Naive thymus-derived CD4-positive, alpha-beta T cell (primary cell): ENCODE measurements at regions not wholly inside any gene's neighbourhood (a gene's known extent, or its start where the extent isn't known, plus 50 kb on each side); places are given as distances from the start of the nearest gene placed in this dataset.
A peak's percentile ranks its signal among the peaks of the same experiment; 100 is the strongest.
"Not testable (repeated sequence)": the region's sequence is repeated elsewhere in the genome, so short reads cannot be mapped to it uniquely, and the experiment has no call there.

Experiments
- ATAC-seq: fragments of 150-1000 bp; cut with Tn5 transposase; 2 replicates; pipeline ENCODE4 v1.10.0; 2021; ENCODE audit warnings: mild to moderate bottlenecking, moderate library complexity
- CTCF ChIA-PET: fragments of 350-600 bp; sonication (Branson Sonifier 250); formaldehyde crosslinking; loops from one replicate; lab custom pipeline; 2021; ENCODE audit warnings: antibody characterized with exemption; lab: Charles Lee
- POLR2A ChIA-PET: fragments of 350-600 bp; sonication (Branson Sonifier 250); formaldehyde crosslinking; loops from one replicate; lab custom pipeline; 2021; ENCODE audit warnings: antibody characterized with exemption, inconsistent platforms; lab: Charles Lee
- DNase-seq, 9 donors: peaks; one replicate each; pipeline versions ENCODE4 v3.0.0 to v3.0.0-alpha.2; 2020 to 2022; ENCODE audit warnings: mixed read lengths in 1 of 9
- H3K27ac ChIP-seq: one replicate; pipeline ENCODE4 v1.7.0; 2013; ENCODE audit warnings: mild to moderate bottlenecking, low read depth, low read length, moderate library complexity
- H3K27me3 ChIP-seq, 2 donors: one replicate each; pipeline ENCODE4 v1.7.0; 2013; ENCODE audit warnings: low read length in 2 of 2, mild to moderate bottlenecking in 2 of 2, moderate library complexity in 2 of 2; ENCODE audit not compliant: control insufficient read depth in 2 of 2, insufficient read depth in 2 of 2
- H3K36me3 ChIP-seq, 3 experiments: 1 replicate in 2 of 3; 2 replicates in 1 of 3; pipeline ENCODE4 v1.7.0; 2013; ENCODE audit warnings: low read length in 3 of 3, mild to moderate bottlenecking in 3 of 3, moderate library complexity in 1 of 3; ENCODE audit not compliant: insufficient read depth in 3 of 3, control insufficient read depth in 2 of 3
- H3K4me1 ChIP-seq, 2 donors: one replicate each; pipeline ENCODE4 v1.7.0; 2013; ENCODE audit warnings: low read length in 2 of 2, mild to moderate bottlenecking in 2 of 2, moderate library complexity in 1 of 2; ENCODE audit not compliant: control insufficient read depth in 2 of 2, insufficient read depth in 2 of 2
- H3K4me3 ChIP-seq: 2 replicates; pipeline ENCODE4 v1.7.0; 2013; ENCODE audit warnings: mild to moderate bottlenecking, low read length
- H3K9me3 ChIP-seq, 3 experiments: 1 replicate in 2 of 3; 2 replicates in 1 of 3; pipeline ENCODE4 v1.7.0; 2013; ENCODE audit warnings: low read length in 3 of 3; ENCODE audit not compliant: control insufficient read depth in 2 of 3
- H3K27ac Mint-ChIP-seq, 9 donors: one replicate each; pipeline ENCODE4 v1.8.0; 2020 to 2022; ENCODE audit warnings: mixed read lengths in 9 of 9, mild to moderate bottlenecking in 8 of 9, moderate library complexity in 5 of 9, inconsistent platforms in 2 of 9
- H3K27me3 Mint-ChIP-seq, 5 donors: one replicate each; pipeline ENCODE4 v1.8.0; 2021 to 2022; ENCODE audit warnings: mixed read lengths in 5 of 5, mild to moderate bottlenecking in 1 of 5
- H3K36me3 Mint-ChIP-seq, 5 donors: one replicate each; pipeline ENCODE4 v1.8.0; 2020 to 2022; ENCODE audit warnings: mixed read lengths in 5 of 5, mild to moderate bottlenecking in 3 of 5, inconsistent platforms in 1 of 5
- H3K4me1 Mint-ChIP-seq, 7 donors: one replicate each; pipeline ENCODE4 v1.8.0; 2020 to 2022; ENCODE audit warnings: mixed read lengths in 7 of 7, mild to moderate bottlenecking in 3 of 7, inconsistent platforms in 1 of 7
- H3K4me3 Mint-ChIP-seq, 10 donors: one replicate each; pipeline ENCODE4 v1.8.0; 2020 to 2022; ENCODE audit warnings: mild to moderate bottlenecking in 10 of 10, mixed read lengths in 10 of 10, moderate library complexity in 6 of 10, inconsistent platforms in 2 of 10
- H3K9me3 Mint-ChIP-seq, 11 donors: one replicate each; pipeline ENCODE4 v1.8.0; 2020 to 2022; ENCODE audit warnings: mixed read lengths in 11 of 11, mild to moderate bottlenecking in 4 of 11, inconsistent platforms in 1 of 11, moderate library complexity in 1 of 11
- intact Hi-C, 2 donors: fragments of 100-400 bp; cut with micrococcal nuclease; formaldehyde crosslinking; loops; one replicate each; pipeline ENCODE4 v1.15.1; 2023

DNA sequence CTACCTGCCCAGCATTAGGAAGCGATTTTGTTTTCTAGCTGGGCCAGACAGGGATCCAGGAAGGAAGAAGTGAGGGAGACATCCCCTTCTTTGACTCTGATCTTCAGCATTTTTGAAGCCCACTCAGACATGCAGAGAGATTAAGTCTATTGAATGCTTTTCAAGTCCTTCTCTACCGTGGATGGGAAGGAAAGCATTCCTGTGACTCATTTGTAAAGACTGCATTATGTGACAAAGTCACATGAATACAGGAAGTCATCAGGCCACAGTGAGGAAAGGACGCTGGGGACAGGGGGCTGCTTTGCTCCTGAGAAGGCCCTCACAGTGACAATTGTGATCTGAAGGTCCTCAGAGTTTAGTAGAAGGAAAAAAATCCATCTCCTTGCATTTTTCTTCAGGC is 67.4 kb upstream of the GBA3 start:
- no peak overlapping the region for H3K27ac ChIP-seq

DNA sequence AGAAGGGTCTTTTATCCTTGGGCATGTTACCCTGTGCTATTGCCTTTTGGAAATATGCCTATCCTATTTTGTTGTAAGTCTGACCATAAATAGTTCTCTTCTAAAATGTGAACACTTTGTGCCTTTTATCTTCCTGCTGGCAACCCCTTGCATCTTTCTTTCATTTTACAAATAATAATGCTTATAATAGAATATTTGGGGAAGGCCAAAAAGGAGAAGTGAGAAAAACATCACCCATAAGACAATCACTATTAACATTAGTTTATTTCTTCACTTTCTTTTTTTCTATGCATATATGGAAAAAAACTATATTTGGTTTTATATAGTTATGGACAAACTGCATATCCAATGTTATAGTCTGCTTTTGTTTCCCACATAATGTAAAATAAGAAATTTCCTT is 64.9 kb upstream of the GBA3 start:
- DNase-seq, ATAC-seq, H3K36me3 Mint-ChIP-seq, intact Hi-C loops, H3K27ac Mint-ChIP-seq, H3K4me1 Mint-ChIP-seq, H3K27me3 ChIP-seq, H3K4me3 ChIP-seq, H3K27ac ChIP-seq, H3K9me3 ChIP-seq, H3K4me1 ChIP-seq, H3K36me3 ChIP-seq, H3K9me3 Mint-ChIP-seq, H3K4me3 Mint-ChIP-seq, H3K27me3 Mint-ChIP-seq, CTCF ChIA-PET, POLR2A ChIA-PET: not testable (repeated sequence)

More for the DNA sequence above, 67.4 kb upstream of the GBA3 start:
- CTCF ChIA-PET, result no interaction called here
- peaks cover 0 to 6% (median 0%) of the 10 kb centered on the region in 7 donors for H3K4me1 Mint-ChIP-seq
- Histone ChIP-seq H3K4me1 (no peaks in the 10 kb centered on the region), H3K9me3 (no peaks in the 10 kb centered on the region), H3K4me3 (no peak overlapping the region), H3K27me3 (no peaks in the 10 kb centered on the region), H3K36me3 (no peaks in the 10 kb centered on the region)
- no peak for DNase-seq
- no peaks in the 10 kb centered on the region for H3K27me3 Mint-ChIP-seq
- H3K4me3 Mint-ChIP-seq, result no peak overlapping the region
- no peak overlapping the region for H3K27ac Mint-ChIP-seq
- H3K36me3 Mint-ChIP-seq, result no peaks in the 10 kb centered on the region
- POLR2A ChIA-PET, result no interaction called here
- no peak for ATAC-seq
- H3K9me3 Mint-ChIP-seq, result peaks cover 0 to 3% (median 0%) of the 10 kb centered on the region in 11 donors
- intact Hi-C loops, result no loop called here

DNA sequence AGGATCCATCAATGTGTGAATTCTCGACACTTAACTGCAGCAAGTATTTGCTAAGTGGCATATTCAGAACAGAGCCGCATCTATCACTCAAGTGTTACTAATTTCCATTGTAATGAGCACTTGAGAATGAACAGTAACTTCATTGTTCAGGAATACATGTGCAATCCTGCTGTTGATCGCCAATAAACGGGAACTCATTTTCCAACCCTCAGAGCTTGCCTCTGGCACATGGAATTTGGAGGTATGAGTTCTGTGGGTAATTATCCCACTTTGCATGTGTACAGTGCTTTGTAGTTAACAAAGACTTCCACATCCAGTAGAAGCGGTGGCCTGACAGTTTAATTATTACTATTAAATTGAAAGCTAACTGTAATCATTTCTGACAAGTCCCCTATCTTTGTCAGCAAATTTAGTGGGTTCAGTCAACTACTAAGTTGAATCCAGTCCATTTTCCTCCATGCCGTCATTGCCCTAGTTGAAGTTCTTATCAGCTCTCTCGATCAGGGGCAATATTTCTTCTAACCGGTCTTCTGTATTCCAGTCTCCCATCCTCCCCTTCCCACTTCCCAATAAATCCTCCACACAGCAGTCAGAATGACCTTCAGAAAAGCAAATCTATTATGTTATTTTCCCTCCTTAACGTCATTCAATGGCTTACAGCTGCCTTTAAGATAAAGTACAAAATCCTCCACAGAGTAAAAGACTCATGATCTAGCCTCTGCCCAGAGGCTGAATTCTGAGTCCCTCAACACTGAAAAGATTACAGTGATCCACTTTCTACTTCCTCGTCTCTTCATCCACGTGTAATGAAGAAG is 62.4 kb upstream of the GBA3 start:
- DNase-seq, H3K9me3 Mint-ChIP-seq, H3K27me3 ChIP-seq, H3K4me1 ChIP-seq, H3K36me3 ChIP-seq, H3K4me3 Mint-ChIP-seq, ATAC-seq, H3K4me3 ChIP-seq, H3K36me3 Mint-ChIP-seq, H3K4me1 Mint-ChIP-seq, CTCF ChIA-PET, H3K27ac Mint-ChIP-seq, H3K9me3 ChIP-seq, POLR2A ChIA-PET, H3K27me3 Mint-ChIP-seq, intact Hi-C loops, H3K27ac ChIP-seq: not testable (repeated sequence)

DNA sequence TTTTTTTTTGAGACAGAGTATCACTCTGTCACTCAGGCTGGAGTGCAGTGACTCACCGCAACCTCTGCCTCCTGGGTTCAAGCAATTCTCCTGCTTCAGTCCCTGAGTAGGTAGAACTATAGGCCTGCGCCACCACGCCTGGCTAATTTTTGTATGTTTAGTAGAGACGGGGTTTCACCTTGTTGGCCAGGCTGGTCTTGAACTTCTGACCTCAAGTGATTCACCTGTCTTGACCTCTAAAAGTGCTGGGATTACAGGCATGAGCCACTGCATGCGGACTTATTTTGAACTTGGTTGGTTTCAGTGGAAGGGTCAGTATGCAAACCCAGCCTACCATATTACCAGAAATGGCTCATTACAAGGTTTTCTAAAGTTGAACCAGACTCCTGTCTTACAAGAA is 61.6 kb upstream of the GBA3 start:
- H3K9me3 Mint-ChIP-seq, H3K36me3 Mint-ChIP-seq, H3K27ac ChIP-seq, H3K27ac Mint-ChIP-seq, ATAC-seq, H3K4me3 Mint-ChIP-seq, H3K4me1 Mint-ChIP-seq, H3K27me3 Mint-ChIP-seq, intact Hi-C loops, H3K27me3 ChIP-seq, H3K36me3 ChIP-seq, POLR2A ChIA-PET, H3K4me1 ChIP-seq, H3K9me3 ChIP-seq, H3K4me3 ChIP-seq, DNase-seq: not testable (repeated sequence)
- CTCF ChIA-PET, result interaction anchor here (0.6 kb wide), 1 partner anchor 187 kb away, joined by 4 read pairs; no protein-coding TSS in a partner anchor

DNA sequence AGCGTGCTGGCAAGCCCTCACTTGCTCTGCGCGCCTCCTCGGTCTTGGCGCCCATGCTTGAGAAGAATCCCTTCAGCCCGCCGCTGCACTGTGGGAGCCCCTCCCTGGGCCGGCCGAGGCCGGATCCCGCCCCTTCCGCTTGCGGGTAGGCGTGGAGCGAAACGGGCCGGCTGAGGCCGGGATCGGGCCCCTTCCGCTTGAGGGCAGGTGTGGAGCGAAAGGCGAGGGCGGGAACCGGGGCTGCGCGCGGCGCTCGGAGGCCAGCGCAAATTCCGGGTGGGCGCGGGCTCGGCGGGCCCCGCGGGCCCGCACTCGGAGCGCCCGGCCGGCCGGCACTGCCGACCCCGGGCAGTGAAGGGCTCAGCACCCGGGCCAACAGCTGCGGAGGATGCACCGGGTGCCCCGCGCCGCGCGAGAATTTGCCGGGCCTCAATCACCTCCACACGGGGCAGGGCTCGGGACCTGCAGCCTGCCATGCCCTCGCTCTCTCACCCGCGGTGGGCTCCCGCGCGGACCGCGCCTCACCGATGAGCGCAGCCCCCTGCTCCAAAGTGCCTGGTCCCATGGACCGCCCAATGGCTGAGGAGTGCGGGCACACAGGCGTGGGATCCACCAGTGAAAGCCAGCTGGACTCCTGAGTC is 58.1 kb upstream of the GBA3 start:
- no peaks in the 10 kb centered on the region for H3K4me1 ChIP-seq
- no peak overlapping the region for H3K27ac ChIP-seq
- Mint-ChIP-seq H3K4me1 (no peaks in the 10 kb centered on the region), H3K27ac (no peak overlapping the region), H3K9me3 (peaks cover 0 to 5% (median 2%) of the 10 kb centered on the region in 11 donors), H3K27me3 (no peaks in the 10 kb centered on the region), H3K4me3 (no peak overlapping the region), H3K36me3 (no peaks in the 10 kb centered on the region)
- no peak for ATAC-seq
- intact Hi-C loops, result no loop called here
- no peaks in the 10 kb centered on the region for H3K27me3 ChIP-seq
- H3K9me3 ChIP-seq, result no peaks in the 10 kb centered on the region
- ChIA-PET POLR2A (no interaction called here), CTCF (no interaction called here)
- DNase-seq, result no peak
- H3K36me3 ChIP-seq, result no peaks in the 10 kb centered on the region
- no peak overlapping the region for H3K4me3 ChIP-seq

DNA sequence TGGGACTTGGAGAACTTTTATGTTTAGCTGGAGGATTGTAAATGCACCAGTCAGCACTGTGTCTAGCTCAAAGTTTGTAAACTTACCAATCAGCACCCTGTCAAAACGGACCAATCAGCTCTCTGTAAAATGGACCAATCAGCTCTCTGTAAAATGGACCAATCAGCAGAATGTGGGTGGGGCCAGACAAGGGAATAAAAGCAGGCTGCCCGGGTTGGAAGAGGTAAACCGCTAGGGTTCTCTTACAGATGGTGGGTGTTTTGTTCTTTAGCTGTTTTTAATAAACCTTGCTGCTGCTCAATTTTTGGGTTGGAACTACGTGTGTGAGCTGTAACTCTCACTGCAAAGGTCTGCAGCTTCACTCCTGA is 57.6 kb upstream of the GBA3 start:
- H3K27ac Mint-ChIP-seq, ATAC-seq, H3K27me3 Mint-ChIP-seq, DNase-seq, H3K36me3 Mint-ChIP-seq, H3K4me1 Mint-ChIP-seq, H3K4me1 ChIP-seq, CTCF ChIA-PET, H3K4me3 ChIP-seq, H3K27me3 ChIP-seq, intact Hi-C loops, H3K9me3 Mint-ChIP-seq, H3K4me3 Mint-ChIP-seq, H3K9me3 ChIP-seq, H3K27ac ChIP-seq, POLR2A ChIA-PET, H3K36me3 ChIP-seq: not testable (repeated sequence)

DNA sequence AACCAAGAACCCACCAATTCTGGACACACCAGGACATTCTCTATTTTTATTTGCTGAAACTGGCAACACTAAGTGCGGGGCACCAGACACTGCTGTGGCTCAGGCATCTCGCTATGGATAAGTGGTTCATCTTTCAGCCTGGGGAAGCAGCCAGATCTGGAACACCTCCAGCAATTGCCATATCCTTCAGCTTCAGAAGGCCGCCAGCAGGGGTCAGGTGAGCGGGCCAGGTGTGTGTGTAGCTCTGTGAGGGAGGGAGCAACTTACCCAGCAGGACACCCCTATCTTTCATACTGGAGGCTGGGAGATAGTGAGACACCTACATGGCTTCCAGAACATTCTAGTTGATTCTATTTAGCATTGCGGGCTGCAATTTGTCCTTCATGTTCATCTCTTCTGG is 57.0 kb upstream of the GBA3 start:
- Mint-ChIP-seq H3K4me3 (no peak overlapping the region), H3K36me3 (peaks cover 0 to 2% (median 2%) of the 10 kb centered on the region in 5 donors), H3K9me3 (peaks cover 0 to 15% (median 8%) of the 10 kb centered on the region in 11 donors), H3K27ac (no peak overlapping the region), H3K4me1 (no peaks in the 10 kb centered on the region), H3K27me3 (no peaks in the 10 kb centered on the region)
- intact Hi-C loops, result no loop called here
- DNase-seq, result peak in 1 of 9 donors; percentile 8
- Histone ChIP-seq H3K27me3 (no peaks in the 10 kb centered on the region), H3K9me3 (no peaks in the 10 kb centered on the region), H3K4me3 (no peak overlapping the region), H3K27ac (no peak overlapping the region), H3K36me3 (no peaks in the 10 kb centered on the region), H3K4me1 (no peaks in the 10 kb centered on the region)
- ChIA-PET POLR2A (no interaction called here), CTCF (no interaction called here)
- no peak for ATAC-seq
